EL (cell line): ENCODE measurements at regions not wholly inside any gene's neighbourhood (a gene's known extent, or its start where the extent isn't known, plus 50 kb on each side); places are given as distances from the start of the nearest gene placed in this dataset.
A peak's percentile ranks its signal among the peaks of the same experiment; 100 is the strongest.
"Not testable (repeated sequence)": the region's sequence is repeated elsewhere in the genome, so short reads cannot be mapped to it uniquely, and the experiment has no call there.

Source experiments
- DNase-seq: peaks from one replicate; pipeline ENCODE4 v3.0.0-alpha.2; 2016

GRCh38 chr22:22759371-22759770, 115.0 kb downstream of the GGTLC2 start:
- no peak for DNase-seq

- DNase-seq, result no peak
Measured at GRCh38 chr22:22759889-22760546, 115.6 kb downstream of the GGTLC2 start.

GRCh38 chr22:22761606-22761962, 117.2 kb downstream of the GGTLC2 start:
- no peak for DNase-seq

GRCh38 chr22:22761963-22762772, 117.8 kb downstream of the GGTLC2 start:
- DNase-seq, result no peak

GRCh38 chr22:22763512-22763911, 119.1 kb downstream of the GGTLC2 start:
- no peak for DNase-seq

- no peak for DNase-seq
Measured at GRCh38 chr22:22764085-22764484, 119.7 kb downstream of the GGTLC2 start.

- no peak for DNase-seq
Measured at GRCh38 chr22:22767876-22768602, 119.6 kb upstream of the IGLL5 start.

- no peak for DNase-seq
Measured at GRCh38 chr22:22768885-22769284, 118.7 kb upstream of the IGLL5 start.

- DNase-seq, result no peak
Measured at GRCh38 chr22:22769434-22770279, 118.0 kb upstream of the IGLL5 start.

GRCh38 chr22:22770280-22770871, 117.2 kb upstream of the IGLL5 start:
- peak; percentile 37 for DNase-seq

- no peak for DNase-seq
Measured at GRCh38 chr22:22770881-22771280, 116.7 kb upstream of the IGLL5 start.

- no peak for DNase-seq
Measured at GRCh38 chr22:22771696-22772377, 115.8 kb upstream of the IGLL5 start.

- DNase-seq, result no peak
Measured at GRCh38 chr22:22772396-22772795, 115.2 kb upstream of the IGLL5 start.

GRCh38 chr22:22772883-22773282, 114.7 kb upstream of the IGLL5 start:
- no peak for DNase-seq

- no peak for DNase-seq
Measured at GRCh38 chr22:22773427-22773826, 114.2 kb upstream of the IGLL5 start.

- DNase-seq, result no peak
Measured at GRCh38 chr22:22773979-22774604, 113.5 kb upstream of the IGLL5 start.

GRCh38 chr22:22774762-22775161, 112.9 kb upstream of the IGLL5 start:
- DNase-seq, result not testable (repeated sequence)

- no peak for DNase-seq
Measured at GRCh38 chr22:22776121-22776520, 111.5 kb upstream of the IGLL5 start.

- DNase-seq, result no peak
Measured at GRCh38 chr22:22779213-22779612, 108.4 kb upstream of the IGLL5 start.

- no peak for DNase-seq
Measured at GRCh38 chr22:22783575-22783974, 104.0 kb upstream of the IGLL5 start.
